GM19023 (cell line): ENCODE measurements at regions not wholly inside any gene's neighbourhood (a gene's known extent, or its start where the extent isn't known, plus 50 kb on each side); places are given as distances from the start of the nearest gene placed in this dataset.
"Not testable (repeated sequence)": the region's sequence is repeated elsewhere in the genome, so short reads cannot be mapped to it uniquely, and the experiment has no call there.

Source experiments
- ATAC-seq: cut with Tn5 transposase; IDR thresholded peaks from one replicate; pipeline ENCODE4 v1.9.1; 2021; ENCODE audit warnings: mild to moderate bottlenecking, moderate library complexity; ENCODE audit not compliant: unreplicated experiment

GRCh38 chr13:76630629-76631230 lies 255.5 kb downstream of the KCTD12 start:
- no peak for ATAC-seq

- ATAC-seq = no peak
Measured at GRCh38 chr13:76622315-76623040, 263.7 kb downstream of the KCTD12 start.

DNA sequence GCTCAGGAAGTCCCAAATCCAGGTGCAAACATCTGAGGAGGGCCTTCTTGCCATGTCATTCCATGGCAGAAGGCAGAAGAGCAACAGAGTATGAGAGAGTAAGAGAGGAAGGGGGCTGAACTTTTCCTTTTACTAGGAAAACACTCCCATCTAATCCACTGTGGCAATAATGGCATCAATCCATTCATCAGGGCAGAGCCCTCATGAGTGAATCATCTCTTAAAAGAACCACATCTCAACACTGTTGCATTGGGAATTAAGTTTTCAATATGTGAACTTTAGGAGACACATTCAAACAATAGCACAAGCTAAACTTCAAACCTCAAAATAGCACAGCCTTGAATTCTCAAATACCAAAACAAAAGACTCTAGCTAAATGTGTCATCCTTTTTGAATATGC lies 264.5 kb downstream of the KCTD12 start:
- no peak for ATAC-seq

- ATAC-seq = no peak
Measured at GRCh38 chr13:76620036-76620435, 266.2 kb downstream of the KCTD12 start.

- ATAC-seq = no peak
Measured at GRCh38 chr13:76619631-76620030, 266.6 kb downstream of the KCTD12 start.

- no peak for ATAC-seq
Measured at GRCh38 chr13:76610819-76611415, 275.3 kb downstream of the KCTD12 start.

GRCh38 chr13:76609643-76610042 lies 276.6 kb downstream of the KCTD12 start:
- no peak for ATAC-seq

DNA sequence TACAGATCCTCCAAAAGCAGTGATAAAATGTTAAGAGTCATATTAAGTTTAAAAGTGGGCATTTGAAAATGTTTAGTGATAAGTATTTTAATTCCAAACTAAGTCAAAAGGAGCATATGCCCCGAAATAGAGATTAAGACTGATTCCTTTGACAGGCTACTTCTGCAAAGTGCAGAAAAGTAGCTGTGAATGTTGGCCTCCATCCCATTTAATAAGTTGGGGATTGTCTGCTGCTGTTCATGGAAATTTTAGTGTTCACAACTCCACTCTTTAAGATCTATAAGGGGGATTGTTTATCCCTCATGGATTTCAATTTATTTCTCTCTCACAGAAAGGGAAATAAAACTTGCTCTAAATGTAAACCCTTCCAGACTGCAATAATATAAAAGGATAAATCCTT lies 278.3 kb downstream of the KCTD12 start:
- ATAC-seq = no peak

GRCh38 chr13:76600081-76600480 lies 286.1 kb downstream of the KCTD12 start:
- ATAC-seq = no peak

DNA sequence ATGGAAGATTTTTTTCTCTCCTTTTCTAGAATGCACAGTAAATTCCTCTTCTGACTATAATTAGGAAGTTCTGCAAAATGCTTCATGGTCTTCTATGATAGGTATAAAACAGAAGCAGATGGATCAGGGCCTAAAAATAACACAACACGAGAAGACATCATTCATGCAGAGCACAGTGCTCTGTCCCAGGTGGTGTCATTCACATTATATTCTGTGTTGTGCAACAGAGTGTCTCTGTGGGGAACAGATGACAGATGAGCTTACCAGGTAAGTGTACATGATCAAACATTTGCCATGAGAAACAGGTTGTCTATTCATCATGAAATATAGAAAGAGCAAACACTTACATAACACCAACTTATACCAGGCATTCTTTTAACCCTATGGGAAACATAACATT lies 288.3 kb downstream of the KCTD12 start:
- ATAC-seq = no peak

DNA sequence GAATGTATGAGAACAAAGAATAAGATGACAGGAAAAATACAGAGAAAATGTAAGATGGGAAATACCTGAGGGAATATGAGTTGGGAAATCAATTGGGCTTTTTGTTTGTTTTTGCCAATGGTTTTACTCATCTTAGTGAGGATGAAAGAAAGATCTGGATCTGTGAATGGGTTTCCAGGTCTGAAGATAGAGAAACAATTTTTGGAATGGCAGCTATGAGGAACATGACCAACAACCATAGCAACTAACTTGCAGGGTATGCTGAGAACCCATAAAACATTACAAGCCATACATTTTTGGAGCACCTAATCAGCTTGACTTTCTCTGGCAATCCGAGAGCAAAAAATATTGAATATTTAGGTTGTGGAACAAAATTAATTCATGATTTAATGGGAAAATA lies 290.0 kb downstream of the KCTD12 start:
- ATAC-seq = no peak

- ATAC-seq = no peak
Measured at GRCh38 chr13:76594435-76594834, 291.8 kb downstream of the KCTD12 start.

DNA sequence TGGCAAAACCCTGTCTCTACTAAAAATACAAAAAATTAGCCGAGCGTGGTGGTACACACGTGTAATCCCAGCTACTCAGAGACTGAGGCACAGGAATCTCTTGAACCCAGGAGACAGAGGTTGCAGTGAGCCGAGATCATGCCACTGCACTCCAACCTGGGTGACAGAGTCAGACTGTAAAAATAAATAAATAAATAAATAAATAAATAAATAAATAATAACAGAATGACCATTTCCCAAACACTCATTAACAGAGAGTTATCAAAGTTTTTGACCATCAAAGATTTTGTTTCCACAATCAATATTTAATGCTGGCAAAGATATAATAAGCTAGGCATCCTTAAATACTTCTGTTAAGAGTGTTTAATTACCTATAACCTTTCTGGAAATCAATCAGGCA lies 299.4 kb downstream of the KCTD12 start:
- ATAC-seq = no peak

- no peak for ATAC-seq
Measured at GRCh38 chr13:76579701-76580100, 306.5 kb downstream of the KCTD12 start.

DNA sequence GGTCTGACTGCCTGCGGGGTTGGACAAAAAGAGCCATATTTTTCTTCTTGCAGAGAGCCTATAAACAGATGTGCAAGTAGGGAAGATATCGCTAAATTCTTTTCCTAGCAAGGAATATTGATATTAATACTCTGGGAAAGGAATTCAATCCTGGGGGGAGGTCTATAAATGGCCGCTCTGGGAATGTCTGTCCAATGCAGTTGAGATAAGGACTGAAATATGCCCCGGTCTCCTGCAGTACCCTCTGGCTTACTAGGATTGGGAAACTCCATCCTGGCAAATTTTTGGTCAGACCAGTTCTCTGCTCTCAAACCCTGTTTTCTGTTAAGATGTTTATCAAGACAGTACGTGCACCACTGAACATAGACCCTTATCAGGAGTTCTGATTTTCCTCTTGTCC lies 310.6 kb downstream of the KCTD12 start:
- ATAC-seq = not testable (repeated sequence)

GRCh38 chr13:76570510-76570971 lies 315.7 kb downstream of the KCTD12 start:
- ATAC-seq = no peak

GRCh38 chr13:76556627-76557026 lies 329.6 kb downstream of the KCTD12 start:
- ATAC-seq = no peak

DNA sequence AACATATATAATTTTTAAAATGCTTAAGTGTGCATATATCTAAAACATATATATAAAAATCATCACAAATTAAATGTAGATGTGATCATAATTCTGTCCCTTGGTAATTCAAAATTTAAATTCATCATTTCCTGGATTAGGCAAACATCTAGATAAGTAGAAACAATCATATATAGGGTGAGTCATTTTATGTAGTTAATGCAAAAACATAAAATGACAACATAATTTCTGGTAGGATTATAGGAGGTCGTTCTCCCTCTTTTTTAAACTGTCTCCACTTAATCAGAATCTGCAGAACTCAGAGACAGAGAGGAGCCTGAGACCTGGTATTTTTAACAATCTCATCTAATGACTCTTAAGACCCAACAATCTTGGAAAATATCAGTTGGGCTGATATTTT lies 333.4 kb downstream of the KCTD12 start:
- ATAC-seq = no peak

GRCh38 chr13:76552041-76552772 lies 334.0 kb downstream of the KCTD12 start:
- ATAC-seq = no peak

DNA sequence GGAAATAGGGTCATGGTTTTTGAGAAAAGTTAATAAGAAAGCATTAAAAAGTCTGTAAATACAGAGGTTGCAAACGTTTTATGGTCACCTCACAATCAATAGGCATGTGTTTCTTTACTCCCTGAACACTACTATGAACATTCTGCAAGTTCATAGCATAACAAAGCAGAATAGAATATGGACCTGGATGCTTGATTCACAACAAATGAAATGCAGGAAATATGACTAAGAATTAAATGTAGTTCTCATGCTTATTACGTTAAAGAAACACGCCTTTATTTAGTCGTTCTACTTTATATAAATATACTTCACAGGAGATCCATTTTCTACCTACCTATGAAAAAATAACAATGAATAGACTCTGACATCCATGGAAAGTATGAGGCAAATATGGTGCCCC lies 344.0 kb downstream of the KCTD12 start:
- no peak for ATAC-seq

DNA sequence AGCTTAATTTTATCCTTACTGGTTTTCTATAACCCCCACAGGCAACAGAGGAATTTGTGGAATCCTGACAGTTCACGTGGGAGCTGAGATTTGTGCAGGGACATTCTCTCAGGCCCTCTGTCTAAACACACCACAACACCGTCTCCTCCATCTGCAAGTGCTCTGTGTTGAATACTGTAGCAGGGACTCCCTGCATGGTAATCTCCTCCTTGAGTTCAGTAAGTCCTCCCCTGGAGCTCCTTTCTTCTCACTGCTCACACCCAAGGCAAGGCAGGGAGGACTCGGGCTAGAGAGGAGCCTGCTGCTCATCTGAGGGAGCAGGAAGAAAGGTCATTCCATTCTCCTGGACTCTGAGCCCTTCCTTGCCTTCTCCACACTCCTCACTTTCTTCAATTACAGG lies 348.2 kb downstream of the KCTD12 start:
- no peak for ATAC-seq

DNA sequence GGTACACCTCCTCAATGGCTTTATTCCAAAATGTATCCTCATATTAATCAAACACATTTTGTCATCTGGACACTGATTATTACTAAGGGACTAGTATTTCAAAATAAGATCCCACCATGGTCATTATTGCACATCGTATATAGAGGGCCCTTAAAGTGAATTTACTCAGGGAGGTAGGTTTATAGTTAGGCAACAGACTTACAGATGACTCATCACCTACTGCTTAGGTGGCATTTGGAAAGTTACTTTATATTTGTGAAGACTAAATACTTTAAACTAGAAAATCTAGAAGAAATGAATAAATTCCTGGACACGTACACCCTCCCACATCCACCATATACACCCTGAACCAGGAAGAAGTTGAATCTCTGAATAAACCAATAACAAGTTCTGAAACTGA lies 353.0 kb downstream of the KCTD12 start:
- ATAC-seq = no peak
